H1 (cell line): ENCODE measurements at regions not wholly inside any gene's neighbourhood (a gene's known extent, or its start where the extent isn't known, plus 50 kb on each side); places are given as distances from the start of the nearest gene placed in this dataset.
A peak's percentile ranks its signal among the peaks of the same experiment; 100 is the strongest.

ENCODE experiments used
- CTCF ChIA-PET: fragments of 300-600 bp; sonication (Branson Sonifier 250); formaldehyde crosslinking; loops from one replicate; lab custom pipeline; 2021; ENCODE audit not compliant: partially characterized antibody; lab: Charles Lee
- POLR2A ChIA-PET: fragments of 300-600 bp; sonication (Branson Sonifier 250); formaldehyde crosslinking; loops from one replicate; lab custom pipeline; 2021; ENCODE audit warnings: inconsistent platforms; ENCODE audit not compliant: partially characterized antibody; lab: Charles Lee
- DNase-seq, 2 experiments: peaks; one replicate each; pipeline versions ENCODE4 v3.0.0 to v3.0.0-alpha.2; 2010 to 2022; ENCODE audit warnings: low spot score in 2 of 2, low read depth in 1 of 2, mixed read lengths in 1 of 2
- FAIRE-seq: peaks from 2 replicates; lab custom pipeline; 2011; peaks lifted over from hg19 to GRCh38; lab: Jason Lieb, UNC
- H2AFZ ChIP-seq: 2 replicates; pipeline ENCODE4 v1.8.1; 2012; ENCODE audit warnings: low read length, inconsistent platforms
- H2AK5ac ChIP-seq: 2 replicates; pipeline ENCODE4 v1.6.1; 2013; ENCODE audit warnings: low read depth, low read length
- H2BK120ac ChIP-seq: replicated peaks from 2 replicates; pipeline ENCODE3; 2013; ENCODE audit warnings: low read depth, low read length, inconsistent platforms
- H2BK12ac ChIP-seq: 2 replicates; pipeline ENCODE4 v1.6.1; 2013; ENCODE audit warnings: low read depth, low read length
- H2BK15ac ChIP-seq: 2 replicates; pipeline ENCODE4 v1.6.1; 2013; ENCODE audit warnings: low read length
- H2BK20ac ChIP-seq: 2 replicates; pipeline ENCODE4 v1.6.1; 2013; ENCODE audit warnings: low read length
- H2BK5ac ChIP-seq: 2 replicates; pipeline ENCODE4 v1.6.1; 2013; ENCODE audit warnings: low read depth, low read length
- H3K14ac ChIP-seq: 2 replicates; pipeline ENCODE4 v1.6.1; 2013; ENCODE audit warnings: inconsistent platforms; ENCODE audit not compliant: insufficient read length
- H3K18ac ChIP-seq: 2 replicates; pipeline ENCODE4 v1.6.1; 2013; ENCODE audit warnings: low read length; ENCODE audit errors: extremely low read depth
- H3K23ac ChIP-seq: 2 replicates; pipeline ENCODE4 v1.6.1; 2013; ENCODE audit warnings: inconsistent platforms; ENCODE audit not compliant: insufficient read length
- H3K23me2 ChIP-seq: 2 replicates; pipeline ENCODE4 v1.6.1; 2013; ENCODE audit warnings: low read depth, low read length
- H3K27ac ChIP-seq: 2 replicates; pipeline ENCODE4 v1.6.1; 2011; ENCODE audit warnings: low read depth, low read length, inconsistent platforms
- H3K27me3 ChIP-seq, 4 experiments: replicated peaks in 1 of 4; 1 replicate in 1 of 4; 2 replicates in 3 of 4; pipeline versions ENCODE4 v1.6.1 to v1.8.1; 2011 to 2013; ENCODE audit warnings: low read length in 3 of 4, mild to moderate bottlenecking in 3 of 4, inconsistent platforms in 2 of 4, mixed read lengths in 2 of 4, moderate library complexity in 1 of 4; ENCODE audit not compliant: control insufficient read depth in 3 of 4, insufficient read depth in 3 of 4; ENCODE audit errors: extremely low read depth in 1 of 4
- H3K36me3 ChIP-seq, 4 experiments: 2 replicates each; pipeline versions ENCODE4 v1.6.1 to v1.8.1; 2011 to 2013; ENCODE audit warnings: mild to moderate bottlenecking in 4 of 4, low read length in 3 of 4, moderate library complexity in 2 of 4, control low read depth in 1 of 4, inconsistent platforms in 1 of 4; ENCODE audit not compliant: insufficient read depth in 4 of 4, control insufficient read depth in 2 of 4
- H3K4ac ChIP-seq: replicated peaks from 2 replicates; pipeline ENCODE3; 2013; ENCODE audit warnings: low read length, low read depth, mixed read lengths, inconsistent platforms; ENCODE audit not compliant: insufficient read length
- H3K4me1 ChIP-seq, 4 experiments: replicated peaks in 1 of 4; 1 replicate in 1 of 4; 2 replicates in 3 of 4; pipeline versions ENCODE4 v1.6.1 to v1.8.1; 2011 to 2013; ENCODE audit warnings: low read length in 3 of 4, inconsistent platforms in 2 of 4, mixed read lengths in 1 of 4; ENCODE audit not compliant: insufficient read depth in 4 of 4, control insufficient read depth in 3 of 4
- H3K4me2 ChIP-seq, 2 experiments: 2 replicates each; pipeline versions ENCODE4 v1.6.1 to v1.8.1; 2011 to 2013; ENCODE audit warnings: low read depth in 2 of 2, low read length in 2 of 2, control low read depth in 1 of 2, inconsistent platforms in 1 of 2, mild to moderate bottlenecking in 1 of 2; ENCODE audit not compliant: insufficient read depth in 1 of 2
- H3K4me3 ChIP-seq, 4 experiments: fragments of 200-600, 300-600 bp in 1 of 4; sonication (generic), shearing (Covaris generic), sonication (Bioruptor Twin) in 1 of 4; 2 replicates each; pipeline versions ENCODE4 v1.5.1 to v1.8.1; 2011 to 2016; ENCODE audit warnings: low read length in 4 of 4, low read depth in 3 of 4, control low read depth in 2 of 4, inconsistent platforms in 2 of 4, mild to moderate bottlenecking in 2 of 4, mixed read lengths in 1 of 4, moderate library complexity in 1 of 4; ENCODE audit not compliant: insufficient read depth in 2 of 4; ENCODE audit errors: extremely low read depth in 1 of 4
- H3K56ac ChIP-seq: replicated peaks from 2 replicates; pipeline ENCODE3; 2013; ENCODE audit warnings: low read depth, mild to moderate bottlenecking, mixed read lengths, low read length, inconsistent platforms; ENCODE audit not compliant: insufficient read length
- H3K79me1 ChIP-seq: 2 replicates; pipeline ENCODE4 v1.6.1; 2013; ENCODE audit warnings: low read depth, low read length, control low read depth
- H3K79me2 ChIP-seq, 2 experiments: 2 replicates each; pipeline versions ENCODE4 v1.6.1 to v1.8.1; 2012 to 2013; ENCODE audit warnings: low read length in 2 of 2, mild to moderate bottlenecking in 2 of 2, inconsistent platforms in 1 of 2; ENCODE audit not compliant: insufficient read depth in 2 of 2, control insufficient read depth in 1 of 2
- H3K9ac ChIP-seq, 4 experiments: replicated peaks in 1 of 4; 1 replicate in 1 of 4; 2 replicates in 3 of 4; pipeline versions ENCODE4 v1.6.1 to v1.8.1; 2011 to 2013; ENCODE audit warnings: low read depth in 3 of 4, low read length in 3 of 4, control low read depth in 2 of 4, mild to moderate bottlenecking in 2 of 4, moderate library complexity in 2 of 4, inconsistent platforms in 1 of 4; ENCODE audit errors: extremely low read depth in 1 of 4
- H3K9me3 ChIP-seq, 2 experiments: 2 replicates each; pipeline versions ENCODE4 v1.6.1 to v1.8.1; 2012 to 2013; ENCODE audit warnings: mild to moderate bottlenecking in 2 of 2, moderate library complexity in 2 of 2, control low read depth in 1 of 2, inconsistent platforms in 1 of 2, low read depth in 1 of 2, low read length in 1 of 2, mixed read lengths in 1 of 2; ENCODE audit not compliant: insufficient read depth in 2 of 2
- H4K20me1 ChIP-seq, 2 experiments: replicated peaks in 1 of 2; 2 replicates each; pipeline versions ENCODE3 to v1.8.1; 2011 to 2013; ENCODE audit warnings: inconsistent platforms in 2 of 2, low read length in 2 of 2, mild to moderate bottlenecking in 1 of 2; ENCODE audit not compliant: insufficient read depth in 2 of 2, control insufficient read depth in 1 of 2
- H4K5ac ChIP-seq: 2 replicates; pipeline ENCODE4 v1.6.1; 2013; ENCODE audit warnings: low read length, low read depth, mixed read lengths, inconsistent platforms; ENCODE audit not compliant: insufficient read length
- H4K8ac ChIP-seq: 2 replicates; pipeline ENCODE4 v1.8.0; 2013; ENCODE audit warnings: mild to moderate bottlenecking, moderate library complexity, low read length, inconsistent platforms; ENCODE audit not compliant: insufficient read depth; ENCODE audit errors: extremely low read depth
- H4K91ac ChIP-seq: replicated peaks from 2 replicates; pipeline ENCODE3; 2013; ENCODE audit warnings: low read length, mixed read lengths, inconsistent platforms; ENCODE audit not compliant: insufficient read length
- CBX5 ChIP-seq: fragments of 300-800, 300-1000 bp; sonication (generic); IDR thresholded peaks from 2 replicates; pipeline ENCODE4 v1.7.1; 2016; ENCODE audit warnings: antibody characterized with exemption, low read length, low read depth
- CEBPB ChIP-seq: IDR thresholded peaks from 2 replicates; pipeline ENCODE4 v1.6.1; 2012; ENCODE audit warnings: low read depth, low read length
- GABPA ChIP-seq: IDR thresholded peaks from 2 replicates; pipeline ENCODE4 v1.6.1; 2011; ENCODE audit warnings: mild to moderate bottlenecking, low read length, moderate library complexity, borderline replicate concordance; ENCODE audit not compliant: insufficient read depth
- RFX5 ChIP-seq: IDR thresholded peaks from 2 replicates; pipeline ENCODE4 v1.6.1; 2011; ENCODE audit warnings: low read depth, low read length, improper control_type of control experiment, borderline replicate concordance
- SP1 ChIP-seq: IDR thresholded peaks from 2 replicates; pipeline ENCODE4 v1.6.1; 2011; ENCODE audit warnings: low read depth, low read length
- WGBS, 2 experiments: shearing (Covaris generic) in 1 of 2; methylation state at CpG; one replicate each; pipeline versions ENCODE4 v1.1.6 to v1.1.7; 2013 to 2015; ENCODE audit warnings: low lambda C conversion rate in 2 of 2, mixed read lengths in 2 of 2, inconsistent platforms in 1 of 2, low coverage in 1 of 2, missing lambda C conversion rate in 1 of 2; ENCODE audit not compliant: insufficient replicate concordance in 2 of 2, insufficient coverage in 1 of 2, insufficient read length in 1 of 2; ENCODE audit errors: extremely low coverage in 1 of 2, missing lambda C conversion rate in 1 of 2; 5-methylcytosine and 5-hydroxymethylcytosine counted together

- no peak overlapping the region for H2BK12ac ChIP-seq
- DNase-seq: no peak
- no peak overlapping the region for H2BK20ac ChIP-seq
- H3K14ac ChIP-seq: no peak overlapping the region
- no peaks in the 10 kb centered on the region for H3K4me1 ChIP-seq
- H3K9me3 ChIP-seq: no peaks in the 10 kb centered on the region
- H3K9ac ChIP-seq: no peak overlapping the region
- WGBS, 2 experiments: 91% methylated on average over 4 of the region's 4 CpGs; no CpG with 5 or more reads in 1 of the 2 experiments
- H4K8ac ChIP-seq: no peak overlapping the region
- TF ChIP-seq CBX5: no peak
- TF ChIP-seq GABPA: no peak
- TF ChIP-seq CEBPB: 0 out of 2 replicates have a peak, but pooled peaks have one; percentile 17
- TF ChIP-seq RFX5: no peak
- no peak for TF ChIP-seq SP1
- no peaks in the 10 kb centered on the region for H3K79me2 ChIP-seq
- H3K36me3 ChIP-seq: no peaks in the 10 kb centered on the region
- no peak for FAIRE-seq
- H3K23ac ChIP-seq: no peak overlapping the region
- no peak overlapping the region for H3K4ac ChIP-seq
- H2BK5ac ChIP-seq: no peak overlapping the region
- no peak overlapping the region for H2BK120ac ChIP-seq
- no peaks in the 10 kb centered on the region for H3K27me3 ChIP-seq
- no peak overlapping the region for H2AFZ ChIP-seq
- H2BK15ac ChIP-seq: no peak overlapping the region
- no peaks in the 10 kb centered on the region for H4K20me1 ChIP-seq
- no peak overlapping the region for H4K91ac ChIP-seq
- H3K4me3 ChIP-seq: no peak overlapping the region
- H3K18ac ChIP-seq: no peak overlapping the region
- no peaks in the 10 kb centered on the region for H3K23me2 ChIP-seq
- H3K79me1 ChIP-seq: no peaks in the 10 kb centered on the region
- no peak overlapping the region for H2AK5ac ChIP-seq
- H3K56ac ChIP-seq: no peak overlapping the region
- ChIA-PET POLR2A (no interaction called here), CTCF (no interaction called here)
- no peak overlapping the region for H4K5ac ChIP-seq
- no peak overlapping the region for H3K27ac ChIP-seq
- H3K4me2 ChIP-seq: no peak overlapping the region
Measured at GRCh38 chr5:106768392-106768791, 902.3 kb downstream of the EFNA5 start.
